Endothelial cell of umbilical vein (primary cell): ENCODE measurements at regions not wholly inside any gene's neighbourhood (a gene's known extent, or its start where the extent isn't known, plus 50 kb on each side); places are given as distances from the start of the nearest gene placed in this dataset.

ENCODE experiments used
- CTCF ChIP-seq, 2 donors: IDR thresholded peaks; 1 replicate in 1 of 2; 2 replicates in 1 of 2; pipeline ENCODE4 v1.5.1; 2011; ENCODE audit warnings: low read length in 2 of 2, mild to moderate bottlenecking in 2 of 2, moderate library complexity in 2 of 2, control low read depth in 1 of 2, inconsistent platforms in 1 of 2, low read depth in 1 of 2; ENCODE audit not compliant: insufficient read depth in 1 of 2; ENCODE audit errors: extremely low read depth in 1 of 2
- EZH2 ChIP-seq: IDR thresholded peaks from 2 replicates; pipeline ENCODE4 v1.6.1; 2012; ENCODE audit warnings: borderline replicate concordance, low read depth, mild to moderate bottlenecking, moderate library complexity, low read length, inconsistent platforms; ENCODE audit not compliant: severe bottlenecking
- JUN ChIP-seq: IDR thresholded peaks from 2 replicates; pipeline ENCODE4 v1.6.1; 2011; ENCODE audit warnings: borderline replicate concordance, low read depth; ENCODE audit not compliant: insufficient read length, insufficient read depth
- MAX ChIP-seq: IDR thresholded peaks from 2 replicates; pipeline ENCODE4 v1.6.1; 2011; ENCODE audit not compliant: insufficient read depth, insufficient read length
- POLR2A ChIP-seq: IDR thresholded peaks from 2 replicates; pipeline ENCODE4 v1.6.1; 2012; ENCODE audit warnings: low read depth, mild to moderate bottlenecking, control low read depth, low read length
- POLR2AphosphoS5 ChIP-seq: IDR thresholded peaks from 2 replicates; pipeline ENCODE4 v1.6.1; 2012; ENCODE audit warnings: low read depth, mild to moderate bottlenecking, control low read depth, low read length, moderate library complexity; ENCODE audit not compliant: insufficient read depth

- no peak for TF ChIP-seq CTCF (IDR thresholded peaks at IDR 0.05; ENCODE audit: extremely low read depth in 1 of 2, insufficient read depth in 1 of 2, low read depth in 1 of 2, low read length in 2 of 2)
- no peak for TF ChIP-seq JUN
- TF ChIP-seq POLR2AphosphoS5: no peak
- no peak for TF ChIP-seq POLR2A
- TF ChIP-seq EZH2: no peak
- no peak for TF ChIP-seq MAX
Observed at GRCh38 chrX:132270021-132270420, 50.8 kb upstream of the RAP2C start.
